Lung (tissue), 11 donors: ENCODE measurements at regions not wholly inside any gene's neighbourhood (a gene's known extent, or its start where the extent isn't known, plus 50 kb on each side); places are given as distances from the start of the nearest gene placed in this dataset.
A peak's percentile ranks its signal among the peaks of the same experiment; 100 is the strongest.

Experiments used
- ATAC-seq: fragments of 200-7000 bp; cut with Tn5 transposase; one replicate; pipeline ENCODE4 v1.9.1; 2020; ENCODE audit warnings: moderate number of reproducible peaks; ENCODE audit not compliant: insufficient read depth, low FRiP score
- DNase-seq, 3 donors: peaks; one replicate each; pipeline ENCODE4 v3.0.0-alpha.2; 2013 to 2017
- H3K27ac ChIP-seq, 2 donors: one replicate each; pipeline ENCODE4 v1.5.1; 2013; ENCODE audit warnings: mild to moderate bottlenecking in 2 of 2, moderate library complexity in 2 of 2, control low read depth in 1 of 2, inconsistent platforms in 1 of 2, low read depth in 1 of 2, low read length in 1 of 2
- H3K27me3 ChIP-seq, 3 donors: one replicate each; pipeline ENCODE4 v1.5.1; 2013; ENCODE audit warnings: low read length in 2 of 3; ENCODE audit not compliant: control insufficient read depth in 3 of 3, insufficient read depth in 3 of 3
- H3K36me3 ChIP-seq, 4 donors: one replicate each; pipeline ENCODE4 v1.5.1; 2013; ENCODE audit warnings: low read length in 4 of 4, mild to moderate bottlenecking in 1 of 4, moderate library complexity in 1 of 4; ENCODE audit not compliant: control insufficient read depth in 4 of 4, insufficient read depth in 4 of 4
- H3K4me1 ChIP-seq, 5 donors: one replicate each; pipeline ENCODE4 v1.5.1; 2013; ENCODE audit warnings: low read length in 5 of 5, mild to moderate bottlenecking in 2 of 5, moderate library complexity in 1 of 5; ENCODE audit not compliant: control insufficient read depth in 5 of 5, insufficient read depth in 5 of 5
- H3K4me3 ChIP-seq: one replicate; pipeline ENCODE4 v1.5.1; 2013; ENCODE audit warnings: mild to moderate bottlenecking, control low read depth, moderate library complexity
- H3K9ac ChIP-seq, 2 donors: one replicate each; pipeline ENCODE4 v1.5.1; 2013; ENCODE audit warnings: low read length in 2 of 2, control low read depth in 1 of 2; ENCODE audit not compliant: insufficient read depth in 1 of 2
- H3K9me3 ChIP-seq, 4 donors: one replicate each; pipeline ENCODE4 v1.5.1; 2013; ENCODE audit warnings: low read length in 3 of 4, mild to moderate bottlenecking in 1 of 4, moderate library complexity in 1 of 4; ENCODE audit not compliant: control insufficient read depth in 4 of 4, insufficient read depth in 3 of 4
- CTCF ChIP-seq: IDR thresholded peaks from 2 replicates; pipeline ENCODE4 v1.5.1; 2012; ENCODE audit warnings: mild to moderate bottlenecking; ENCODE audit errors: control extremely low read depth, extremely low read depth
- WGBS, 2 donors: extraction: QIAGEN DNeasy Blood & Tissue Kit; methylation state at CpG; one replicate each; pipeline ENCODE4 v1.1.7; 2013; 5-methylcytosine and 5-hydroxymethylcytosine counted together
- donor health status: control.
- donor health status: control.
- donor health status: Bipolar disorder and iron deficiency.
- donor health status: healthy.
- donor health status: DM: yes; HTN: yes; CAD: no.

GRCh38 chr5:56499901-56500300, 266.8 kb upstream of the ANKRD55 start:
- 89 to 92% methylated on average over 5 of the region's 5 CpGs for WGBS, 2 donors
- Histone ChIP-seq H3K27ac (no peak overlapping the region), H3K9ac (no peak overlapping the region), H3K36me3 (no peaks in the 10 kb centered on the region), H3K4me3 (no peak overlapping the region), H3K4me1 (peaks cover 0 to 12% (median under 1%) of the 10 kb centered on the region in 5 donors), H3K27me3 (no peaks in the 10 kb centered on the region), H3K9me3 (no peaks in the 10 kb centered on the region)
- DNase-seq (no peak), ATAC-seq (no peak)
- TF ChIP-seq CTCF, result no peak

- Histone ChIP-seq H3K4me1 (peaks cover 0 to 16% (median 3%) of the 10 kb centered on the region in 5 donors), H3K27me3 (no peaks in the 10 kb centered on the region), H3K9ac (no peak overlapping the region), H3K36me3 (no peaks in the 10 kb centered on the region), H3K27ac (no peak overlapping the region), H3K4me3 (no peak overlapping the region), H3K9me3 (no peaks in the 10 kb centered on the region)
- 81 to 91% methylated on average over 4 of the region's 4 CpGs for WGBS, 2 donors
- TF ChIP-seq CTCF, result no peak
- ATAC-seq (no peak), DNase-seq (no peak)
Observed at GRCh38 chr5:56499491-56499890, 266.4 kb upstream of the ANKRD55 start.

- 89 to 94% methylated on average over 21 to 24 of the region's 24 CpGs for WGBS, 2 donors
- no peak overlapping the region for H3K9ac ChIP-seq
- H3K4me3 ChIP-seq, result no peak overlapping the region
- no peaks in the 10 kb centered on the region for H3K27me3 ChIP-seq
- H3K27ac ChIP-seq, result no peak overlapping the region
- no peaks in the 10 kb centered on the region for H3K36me3 ChIP-seq
- H3K9me3 ChIP-seq, result no peaks in the 10 kb centered on the region
- ATAC-seq, result no peak
- no peak for DNase-seq
- peaks cover 2 to 22% (median 8%) of the 10 kb centered on the region in 5 donors for H3K4me1 ChIP-seq
- no peak for TF ChIP-seq CTCF
Observed at GRCh38 chr5:56498759-56499395, 265.7 kb upstream of the ANKRD55 start.

- Histone ChIP-seq H3K36me3 (no peaks in the 10 kb centered on the region), H3K9ac (no peak overlapping the region), H3K27ac (no peak overlapping the region), H3K4me3 (no peak overlapping the region), H3K9me3 (no peaks in the 10 kb centered on the region), H3K27me3 (no peaks in the 10 kb centered on the region), H3K4me1 (peaks cover 2 to 43% (median 20%) of the 10 kb centered on the region in 5 donors)
- DNase-seq, result peak in 2 of 3 donors; percentile 36 to 58
- no peak for TF ChIP-seq CTCF
- WGBS, 2 donors, result 49 to 57% methylated on average over 5 of the region's 5 CpGs
- ATAC-seq, result no peak
Observed at GRCh38 chr5:56496581-56497063, 263.5 kb upstream of the ANKRD55 start.
